ENCODE measurements at regions not wholly inside any gene's neighbourhood (a gene's known extent, or its start where the extent isn't known, plus 50 kb on each side); places are given as distances from the start of the nearest gene placed in this dataset.

GRCh38 chr3:168968609-168969008 is 694.9 kb downstream of the MECOM start:
- TF ChIP-seq CTCF (optimal IDR thresholded peaks at IDR 0.05 in 1 of 3, IDR thresholded peaks at IDR 0.05 in 1 of 3, conservative IDR thresholded peaks at IDR 0.05 in 1 of 3; ENCODE audit: extremely low read depth in 1 of 3, insufficient read depth in 2 of 3, low read length in 3 of 3) (no peak), EZH2 (IDR thresholded peaks at IDR 0.05; ENCODE audit: low read length) (no peak)

Data from keratinocyte (primary cell).